ENCODE measurements at regions not wholly inside any gene's neighbourhood (a gene's known extent, or its start where the extent isn't known, plus 50 kb on each side); places are given as distances from the start of the nearest gene placed in this dataset.

DNA sequence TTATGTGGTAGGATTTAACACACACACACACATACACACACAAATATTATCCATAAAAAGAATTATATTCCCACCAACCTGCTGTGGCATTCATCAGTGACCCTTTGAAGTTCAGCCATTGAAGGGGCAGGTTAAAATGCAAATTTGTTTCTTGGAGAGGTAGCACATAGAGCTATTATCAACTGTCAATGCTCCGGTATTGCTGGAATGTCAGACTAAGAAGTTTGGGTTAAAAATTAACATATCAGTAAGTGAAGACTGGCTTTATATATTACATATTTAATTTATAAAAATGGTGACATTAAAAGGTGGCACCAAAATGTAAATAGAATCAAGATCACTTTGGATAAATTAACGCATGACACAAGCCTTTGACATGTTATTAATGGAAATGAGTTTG, 207.3 kb downstream of the DAD1 start:
- H3K23ac ChIP-seq (ENCODE audit: insufficient read length), result no peak overlapping the region
- ChIA-PET CTCF (ENCODE audit: partially characterized antibody) (interaction anchor here (0.5 to 3.4 kb wide), 11 partner anchors 8 to 197 kb away, joined by 3 to 26 read pairs (median 4); no protein-coding TSS in a partner anchor), POLR2A (ENCODE audit: partially characterized antibody) (no interaction called here)
- H3K9ac ChIP-seq (replicated peaks in 1 of 4; ENCODE audit: extremely low read depth in 1 of 4, low read depth in 3 of 4, low read length in 3 of 4), result no peak overlapping the region
- H3K27me3 ChIP-seq (replicated peaks in 1 of 4; ENCODE audit: control insufficient read depth in 3 of 4, extremely low read depth in 1 of 4, insufficient read depth in 3 of 4, low read length in 3 of 4), result no peaks in the 10 kb centered on the region
- H3K79me2 ChIP-seq (ENCODE audit: control insufficient read depth in 1 of 2, insufficient read depth in 2 of 2, low read length in 2 of 2), result no peaks in the 10 kb centered on the region
- no peak overlapping the region for H2AK5ac ChIP-seq (ENCODE audit: low read depth, low read length)
- H3K4me3 ChIP-seq (ENCODE audit: extremely low read depth in 1 of 4, insufficient read depth in 2 of 4, low read depth in 3 of 4, low read length in 4 of 4), result no peak overlapping the region
- no peaks in the 10 kb centered on the region for H4K20me1 ChIP-seq (replicated peaks in 1 of 2; ENCODE audit: control insufficient read depth in 1 of 2, insufficient read depth in 2 of 2, low read length in 2 of 2)
- TF ChIP-seq POU5F1 (IDR thresholded peaks at IDR 0.05; ENCODE audit: low read depth, low read length) (no peak), SAP30 (IDR thresholded peaks at IDR 0.05; ENCODE audit: insufficient read depth, insufficient replicate concordance, low read length) (no peak), RXRA (IDR thresholded peaks at IDR 0.05; ENCODE audit: insufficient read depth, low read depth, low read length) (no peak), BCL11A (IDR thresholded peaks at IDR 0.05; ENCODE audit: low read depth in 2 of 2, low read length in 2 of 2) (no peak), SP1 (IDR thresholded peaks at IDR 0.05; ENCODE audit: low read depth, low read length) (no peak)
- no peak overlapping the region for H2BK12ac ChIP-seq (ENCODE audit: low read depth, low read length)
- H3K4ac ChIP-seq (replicated peaks; ENCODE audit: insufficient read length, low read depth, low read length), result no peak overlapping the region
- no peak overlapping the region for H3K14ac ChIP-seq (ENCODE audit: insufficient read length)
- H2BK120ac ChIP-seq (replicated peaks; ENCODE audit: low read depth, low read length), result no peak overlapping the region
- no peak overlapping the region for H2BK20ac ChIP-seq (ENCODE audit: low read length)
- no peak overlapping the region for H3K56ac ChIP-seq (replicated peaks; ENCODE audit: insufficient read length, low read depth, low read length)
- no peak overlapping the region for H3K18ac ChIP-seq (ENCODE audit: extremely low read depth, low read length)
- no peaks in the 10 kb centered on the region for H3K79me1 ChIP-seq (ENCODE audit: low read depth, low read length)
- no peaks in the 10 kb centered on the region for H3K23me2 ChIP-seq (ENCODE audit: low read depth, low read length)
- FAIRE-seq, result no peak
- H2BK15ac ChIP-seq (ENCODE audit: low read length), result no peak overlapping the region
- no peak overlapping the region for H4K8ac ChIP-seq (ENCODE audit: extremely low read depth, insufficient read depth, low read length)
- no peak for DNase-seq (ENCODE audit: low read depth in 1 of 2, low spot score in 2 of 2)
- H2AFZ ChIP-seq (ENCODE audit: low read length), result no peak overlapping the region
- no peaks in the 10 kb centered on the region for H3K36me3 ChIP-seq (ENCODE audit: control insufficient read depth in 2 of 4, insufficient read depth in 4 of 4, low read length in 3 of 4)
- H3K4me1 ChIP-seq (replicated peaks in 1 of 4; ENCODE audit: control insufficient read depth in 3 of 4, insufficient read depth in 4 of 4, low read length in 3 of 4), result no peaks in the 10 kb centered on the region
- H2BK5ac ChIP-seq (ENCODE audit: low read depth, low read length), result no peak overlapping the region
- H3K4me2 ChIP-seq (ENCODE audit: insufficient read depth in 1 of 2, low read depth in 2 of 2, low read length in 2 of 2), result no peak overlapping the region
- H3K27ac ChIP-seq (ENCODE audit: low read depth, low read length), result no peak overlapping the region
- 88% methylated on average over 2 of the region's 2 CpGs; no CpG with 5 or more reads in 1 of the 2 experiments for WGBS, 2 experiments (ENCODE audit: extremely low coverage in 1 of 2, insufficient coverage in 1 of 2, insufficient read length in 1 of 2, insufficient replicate concordance in 2 of 2, low coverage in 1 of 2, low lambda C conversion rate in 2 of 2, missing lambda C conversion rate in 1 of 2)
- H4K91ac ChIP-seq (replicated peaks; ENCODE audit: insufficient read length, low read length), result no peak overlapping the region
- H4K5ac ChIP-seq (ENCODE audit: insufficient read length, low read depth, low read length), result no peak overlapping the region
- no peaks in the 10 kb centered on the region for H3K9me3 ChIP-seq (ENCODE audit: insufficient read depth in 2 of 2, low read depth in 1 of 2, low read length in 1 of 2)
